ENCODE measurements at regions not wholly inside any gene's neighbourhood (a gene's known extent, or its start where the extent isn't known, plus 50 kb on each side); places are given as distances from the start of the nearest gene placed in this dataset.

- Histone ChIP-seq H3K4me1 (replicated peaks in 1 of 2) (no peaks in the 10 kb centered on the region), H3K27ac (no peak overlapping the region), H3K4me3 (no peak overlapping the region)
- in situ Hi-C loops (cut with MboI; ENCODE audit: low pct_unique_long_range_greater_than_20kb in 2 of 9, low sequenced_read_pairs in 9 of 9, unreplicated experiment in 9 of 9), result no loop called here
- WGBS, 10 experiments, result 67 to 100% (median 99%) methylated on average over 1 to 4 of the region's 4 CpGs; no CpG with 5 or more reads in 2 of the 10 experiments
- no peak for ATAC-seq (replicated peaks in 6 of 8)
These were observed 274.7 kb downstream of the CETN3 start for GRCh38 chr5:90134892-90135291.

GRCh38 chr5:90134381-90134780, 275.2 kb downstream of the CETN3 start:
- ATAC-seq (replicated peaks in 6 of 8), result no peak
- H3K27ac ChIP-seq, result no peak overlapping the region
- no peak overlapping the region for H3K4me3 ChIP-seq
- in situ Hi-C loops (cut with MboI; ENCODE audit: low pct_unique_long_range_greater_than_20kb in 2 of 9, low sequenced_read_pairs in 9 of 9, unreplicated experiment in 9 of 9), result no loop called here
- H3K4me1 ChIP-seq (replicated peaks in 1 of 2), result no peaks in the 10 kb centered on the region

GRCh38 chr5:90133941-90134340, 275.6 kb downstream of the CETN3 start:
- no peaks in the 10 kb centered on the region for H3K4me1 ChIP-seq (replicated peaks in 1 of 2)
- no peak overlapping the region for H3K27ac ChIP-seq
- no peak overlapping the region for H3K4me3 ChIP-seq
- in situ Hi-C loops (cut with MboI; ENCODE audit: low pct_unique_long_range_greater_than_20kb in 2 of 9, low sequenced_read_pairs in 9 of 9, unreplicated experiment in 9 of 9), result no loop called here
- ATAC-seq (replicated peaks in 6 of 8), result no peak
- 27 to 100% (median 67%) methylated on average over 1 to 2 of the region's 2 CpGs; no CpG with 5 or more reads in 4 of the 10 experiments for WGBS, 10 experiments

- H3K4me3 ChIP-seq, result no peak overlapping the region
- WGBS, 10 experiments, result 14 to 80% (median 33%) methylated on average over 1 of the region's 1 CpG; no CpG with 5 or more reads in 1 of the 10 experiments
- no peak overlapping the region for H3K27ac ChIP-seq
- ATAC-seq (replicated peaks in 6 of 8), result peak in 3 of 8 experiments; percentile 12 to 73 (median 72)
- H3K4me1 ChIP-seq (replicated peaks in 1 of 2), result no peaks in the 10 kb centered on the region
- in situ Hi-C loops (cut with MboI; ENCODE audit: low pct_unique_long_range_greater_than_20kb in 2 of 9, low sequenced_read_pairs in 9 of 9, unreplicated experiment in 9 of 9), result no loop called here
These were observed 278.0 kb downstream of the CETN3 start for GRCh38 chr5:90131383-90132133.

- 0 to 100% (median 80%) methylated on average over 1 of the region's 1 CpG; no CpG with 5 or more reads in 1 of the 10 experiments for WGBS, 10 experiments
- in situ Hi-C loops (cut with MboI; ENCODE audit: low pct_unique_long_range_greater_than_20kb in 2 of 9, low sequenced_read_pairs in 9 of 9, unreplicated experiment in 9 of 9), result no loop called here
These were observed 281.0 kb downstream of the CETN3 start for GRCh38 chr5:90128551-90128950.

GRCh38 chr5:90119531-90119971, 290.0 kb downstream of the CETN3 start:
- ATAC-seq (replicated peaks in 6 of 8), result peak in 2 of 8 experiments; percentile 41 to 58

More at GRCh38 chr5:90128551-90128950, 281.0 kb downstream of the CETN3 start:
- Histone ChIP-seq H3K27ac (no peak overlapping the region), H3K4me1 (replicated peaks in 1 of 2) (no peaks in the 10 kb centered on the region), H3K4me3 (no peak overlapping the region)
- ATAC-seq (replicated peaks in 6 of 8), result peak in 4 of 8 experiments; percentile 15 to 88 (median 37)

GRCh38 chr5:90117005-90117404, 292.6 kb downstream of the CETN3 start:
- H3K4me3 ChIP-seq, result no peak overlapping the region
- in situ Hi-C loops (cut with MboI; ENCODE audit: low pct_unique_long_range_greater_than_20kb in 2 of 9, low sequenced_read_pairs in 9 of 9, unreplicated experiment in 9 of 9), result no loop called here
- H3K4me1 ChIP-seq (replicated peaks in 1 of 2), result no peaks in the 10 kb centered on the region
- peak in 3 of 8 experiments; percentile 17 to 80 (median 54) for ATAC-seq (replicated peaks in 6 of 8)
- no peak overlapping the region for H3K27ac ChIP-seq
- WGBS, 10 experiments, result 80 to 100% (median 86%) methylated on average over 1 of the region's 1 CpG; no CpG with 5 or more reads in 3 of the 10 experiments

More at GRCh38 chr5:90119531-90119971, 290.0 kb downstream of the CETN3 start:
- 0 to 100% (median 75%) methylated on average over 1 of the region's 1 CpG; no CpG with 5 or more reads in 1 of the 10 experiments for WGBS, 10 experiments
- no peak overlapping the region for H3K4me3 ChIP-seq
- no peak overlapping the region for H3K27ac ChIP-seq
- in situ Hi-C loops (cut with MboI; ENCODE audit: low pct_unique_long_range_greater_than_20kb in 2 of 9, low sequenced_read_pairs in 9 of 9, unreplicated experiment in 9 of 9), result no loop called here
- H3K4me1 ChIP-seq (replicated peaks in 1 of 2), result no peaks in the 10 kb centered on the region

- no peak for ATAC-seq (replicated peaks in 6 of 8)
- in situ Hi-C loops (cut with MboI; ENCODE audit: low pct_unique_long_range_greater_than_20kb in 2 of 9, low sequenced_read_pairs in 9 of 9, unreplicated experiment in 9 of 9), result no loop called here
- WGBS, 10 experiments, result 0 to 86% (median 50%) methylated on average over 1 of the region's 1 CpG; no CpG with 5 or more reads in 2 of the 10 experiments
- no peak overlapping the region for H3K27ac ChIP-seq
- H3K4me1 ChIP-seq (replicated peaks in 1 of 2), result no peaks in the 10 kb centered on the region
- no peak overlapping the region for H3K4me3 ChIP-seq
These were observed 296.4 kb downstream of the CETN3 start for GRCh38 chr5:90113108-90113507.

GRCh38 chr5:90112033-90112692, 297.4 kb downstream of the CETN3 start:
- H3K27ac ChIP-seq, result no peak overlapping the region
- peak in 2 of 8 experiments; percentile 27 to 28 for ATAC-seq (replicated peaks in 6 of 8)
- in situ Hi-C loops (cut with MboI; ENCODE audit: low pct_unique_long_range_greater_than_20kb in 2 of 9, low sequenced_read_pairs in 9 of 9, unreplicated experiment in 9 of 9), result no loop called here
- no peak overlapping the region for H3K4me3 ChIP-seq
- 0 to 100% (median 59%) methylated on average over 1 to 2 of the region's 2 CpGs; no CpG with 5 or more reads in 2 of the 10 experiments for WGBS, 10 experiments
- H3K4me1 ChIP-seq (replicated peaks in 1 of 2), result no peaks in the 10 kb centered on the region

GRCh38 chr5:90111364-90112032, 298.1 kb downstream of the CETN3 start:
- H3K27ac ChIP-seq, result no peak overlapping the region
- no peak for ATAC-seq (replicated peaks in 6 of 8)
- WGBS, 10 experiments, result 14 to 90% (median 71%) methylated on average over 4 to 10 of the region's 10 CpGs

GRCh38 chr5:90109285-90109684, 300.3 kb downstream of the CETN3 start:
- no peak overlapping the region for H3K4me3 ChIP-seq
- no peak overlapping the region for H3K27ac ChIP-seq
- no peaks in the 10 kb centered on the region for H3K4me1 ChIP-seq (replicated peaks in 1 of 2)
- 0 to 50% (median 29%) methylated on average over 1 to 2 of the region's 2 CpGs; no CpG with 5 or more reads in 2 of the 10 experiments for WGBS, 10 experiments
- in situ Hi-C loops (cut with MboI; ENCODE audit: low pct_unique_long_range_greater_than_20kb in 2 of 9, low sequenced_read_pairs in 9 of 9, unreplicated experiment in 9 of 9), result no loop called here
- no peak for ATAC-seq (replicated peaks in 6 of 8)

More at GRCh38 chr5:90111364-90112032, 298.1 kb downstream of the CETN3 start:
- H3K4me1 ChIP-seq (replicated peaks in 1 of 2), result no peaks in the 10 kb centered on the region
- H3K4me3 ChIP-seq, result no peak overlapping the region
- in situ Hi-C loops (cut with MboI; ENCODE audit: low pct_unique_long_range_greater_than_20kb in 2 of 9, low sequenced_read_pairs in 9 of 9, unreplicated experiment in 9 of 9), result no loop called here

- H3K4me3 ChIP-seq, result no peak overlapping the region
- H3K27ac ChIP-seq, result no peak overlapping the region
- H3K4me1 ChIP-seq (replicated peaks in 1 of 2), result no peaks in the 10 kb centered on the region
- peak in 2 of 8 experiments; percentile 27 to 55 for ATAC-seq (replicated peaks in 6 of 8)
- in situ Hi-C loops (cut with MboI; ENCODE audit: low pct_unique_long_range_greater_than_20kb in 2 of 9, low sequenced_read_pairs in 9 of 9, unreplicated experiment in 9 of 9), result no loop called here
These were observed 310.5 kb downstream of the CETN3 start for GRCh38 chr5:90099099-90099498.

GRCh38 chr5:90097082-90097477, 312.5 kb downstream of the CETN3 start:
- in situ Hi-C loops (cut with MboI; ENCODE audit: low pct_unique_long_range_greater_than_20kb in 2 of 9, low sequenced_read_pairs in 9 of 9, unreplicated experiment in 9 of 9), result no loop called here
- Histone ChIP-seq H3K4me1 (replicated peaks in 1 of 2) (no peaks in the 10 kb centered on the region), H3K4me3 (no peak overlapping the region), H3K27ac (no peak overlapping the region)
- no peak for ATAC-seq (replicated peaks in 6 of 8)
- 50 to 100% (median 88%) methylated on average over 1 to 4 of the region's 4 CpGs for WGBS, 10 experiments
